ENCODE measurements at regions not wholly inside any gene's neighbourhood (a gene's known extent, or its start where the extent isn't known, plus 50 kb on each side); places are given as distances from the start of the nearest gene placed in this dataset.

- no peak for DNase-seq
Measured at GRCh38 chr9:96086936-96087571, 211.6 kb downstream of the ERCC6L2 start.

GRCh38 chr9:96085491-96086143 is 210.1 kb downstream of the ERCC6L2 start:
- no peak for DNase-seq

- peak; percentile 52 for DNase-seq
Measured at GRCh38 chr9:96084331-96084734, 208.8 kb downstream of the ERCC6L2 start.

GRCh38 chr9:96082516-96083232 is 207.2 kb downstream of the ERCC6L2 start:
- DNase-seq, result no peak

- no peak for DNase-seq
Measured at GRCh38 chr9:96080364-96080763, 204.9 kb downstream of the ERCC6L2 start.

GRCh38 chr9:96079779-96080178 is 204.3 kb downstream of the ERCC6L2 start:
- DNase-seq, result no peak

- DNase-seq, result no peak
Measured at GRCh38 chr9:96078897-96079490, 203.5 kb downstream of the ERCC6L2 start.

GRCh38 chr9:96075757-96076156 is 200.3 kb downstream of the ERCC6L2 start:
- no peak for DNase-seq

- DNase-seq, result no peak
Measured at GRCh38 chr9:96075111-96075510, 199.6 kb downstream of the ERCC6L2 start.

- DNase-seq, result peak; percentile 96
Measured at GRCh38 chr9:96073531-96074480, 198.3 kb downstream of the ERCC6L2 start.

GRCh38 chr9:96072930-96073329 is 197.4 kb downstream of the ERCC6L2 start:
- no peak for DNase-seq

- DNase-seq, result no peak
Measured at GRCh38 chr9:96071815-96072124, 196.3 kb downstream of the ERCC6L2 start.

GRCh38 chr9:96071076-96071814 is 195.8 kb downstream of the ERCC6L2 start:
- peak; percentile 79 for DNase-seq

GRCh38 chr9:96069629-96070220 is 194.2 kb downstream of the ERCC6L2 start:
- no peak for DNase-seq

- DNase-seq, result no peak
Measured at GRCh38 chr9:96068511-96068910, 193.0 kb downstream of the ERCC6L2 start.

GRCh38 chr9:96067600-96067999 is 192.1 kb downstream of the ERCC6L2 start:
- DNase-seq, result no peak

GRCh38 chr9:96067004-96067403 is 191.5 kb downstream of the ERCC6L2 start:
- no peak for DNase-seq

GRCh38 chr9:96065482-96066251 is 190.2 kb downstream of the ERCC6L2 start:
- no peak for DNase-seq

- no peak for DNase-seq
Measured at GRCh38 chr9:96064826-96065481, 189.5 kb downstream of the ERCC6L2 start.

- no peak for DNase-seq
Measured at GRCh38 chr9:96062854-96063253, 187.4 kb downstream of the ERCC6L2 start.

Measured in hematopoietic multipotent progenitor cell treated with erythropoietin and hydrocortisone succinate and interleukin-3 and kit ligand, for 4 days (in vitro differentiated cells).